Skin of body (tissue), 1 donor: ENCODE measurements at regions not wholly inside any gene's neighbourhood (a gene's known extent, or its start where the extent isn't known, plus 50 kb on each side); places are given as distances from the start of the nearest gene placed in this dataset.
"Not testable (repeated sequence)": the region's sequence is repeated elsewhere in the genome, so short reads cannot be mapped to it uniquely, and the experiment has no call there.

ENCODE experiments used
- DNase-seq: peaks from one replicate; lab custom pipeline; 2025; lab: John Stamatoyannopoulos, UW

GRCh38 chr11:97854357-97854756 is 1166.4 kb upstream of the CNTN5 start:
- no peak for DNase-seq

GRCh38 chr11:97854877-97855276 is 1165.9 kb upstream of the CNTN5 start:
- DNase-seq: no peak

GRCh38 chr11:97856666-97857065 is 1164.1 kb upstream of the CNTN5 start:
- no peak for DNase-seq

GRCh38 chr11:97860237-97860636 is 1160.5 kb upstream of the CNTN5 start:
- DNase-seq: no peak

- no peak for DNase-seq
These were observed 1158.7 kb upstream of the CNTN5 start for GRCh38 chr11:97862021-97862420.

- no peak for DNase-seq
These were observed 1155.2 kb upstream of the CNTN5 start for GRCh38 chr11:97865424-97866012.

GRCh38 chr11:97871816-97872215 is 1148.9 kb upstream of the CNTN5 start:
- no peak for DNase-seq

GRCh38 chr11:97880209-97880608 is 1140.5 kb upstream of the CNTN5 start:
- no peak for DNase-seq

- no peak for DNase-seq
These were observed 1137.7 kb upstream of the CNTN5 start for GRCh38 chr11:97883086-97883485.

- no peak for DNase-seq
These were observed 1132.1 kb upstream of the CNTN5 start for GRCh38 chr11:97888641-97889040.

GRCh38 chr11:97890466-97890865 is 1130.3 kb upstream of the CNTN5 start:
- no peak for DNase-seq

GRCh38 chr11:97893612-97894011 is 1127.1 kb upstream of the CNTN5 start:
- DNase-seq: no peak

GRCh38 chr11:97894978-97895377 is 1125.8 kb upstream of the CNTN5 start:
- DNase-seq: no peak

- DNase-seq: no peak
These were observed 1125.2 kb upstream of the CNTN5 start for GRCh38 chr11:97895572-97895971.

GRCh38 chr11:97902828-97903227 is 1117.9 kb upstream of the CNTN5 start:
- DNase-seq: no peak

GRCh38 chr11:97905101-97905500 is 1115.6 kb upstream of the CNTN5 start:
- no peak for DNase-seq

GRCh38 chr11:97905671-97906070 is 1115.1 kb upstream of the CNTN5 start:
- DNase-seq: no peak

- DNase-seq: no peak
These were observed 1112.4 kb upstream of the CNTN5 start for GRCh38 chr11:97908354-97908753.

- DNase-seq: no peak
These were observed 1110.9 kb upstream of the CNTN5 start for GRCh38 chr11:97909614-97910399.

- no peak for DNase-seq
These were observed 1108.1 kb upstream of the CNTN5 start for GRCh38 chr11:97912629-97913028.

GRCh38 chr11:97922933-97923332 is 1097.8 kb upstream of the CNTN5 start:
- DNase-seq: not testable (repeated sequence)

GRCh38 chr11:97934572-97935208 is 1086.1 kb upstream of the CNTN5 start:
- DNase-seq: no peak

GRCh38 chr11:97937501-97937900 is 1083.2 kb upstream of the CNTN5 start:
- DNase-seq: no peak
